ENCODE measurements at regions not wholly inside any gene's neighbourhood (a gene's known extent, or its start where the extent isn't known, plus 50 kb on each side); places are given as distances from the start of the nearest gene placed in this dataset.

- TF ChIP-seq, protein P1, sequence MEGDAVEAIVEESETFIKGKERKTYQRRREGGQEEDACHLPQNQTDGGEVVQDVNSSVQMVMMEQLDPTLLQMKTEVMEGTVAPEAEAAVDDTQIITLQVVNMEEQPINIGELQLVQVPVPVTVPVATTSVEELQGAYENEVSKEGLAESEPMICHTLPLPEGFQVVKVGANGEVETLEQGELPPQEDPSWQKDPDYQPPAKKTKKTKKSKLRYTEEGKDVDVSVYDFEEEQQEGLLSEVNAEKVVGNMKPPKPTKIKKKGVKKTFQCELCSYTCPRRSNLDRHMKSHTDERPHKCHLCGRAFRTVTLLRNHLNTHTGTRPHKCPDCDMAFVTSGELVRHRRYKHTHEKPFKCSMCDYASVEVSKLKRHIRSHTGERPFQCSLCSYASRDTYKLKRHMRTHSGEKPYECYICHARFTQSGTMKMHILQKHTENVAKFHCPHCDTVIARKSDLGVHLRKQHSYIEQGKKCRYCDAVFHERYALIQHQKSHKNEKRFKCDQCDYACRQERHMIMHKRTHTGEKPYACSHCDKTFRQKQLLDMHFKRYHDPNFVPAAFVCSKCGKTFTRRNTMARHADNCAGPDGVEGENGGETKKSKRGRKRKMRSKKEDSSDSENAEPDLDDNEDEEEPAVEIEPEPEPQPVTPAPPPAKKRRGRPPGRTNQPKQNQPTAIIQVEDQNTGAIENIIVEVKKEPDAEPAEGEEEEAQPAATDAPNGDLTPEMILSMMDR (conservative IDR thresholded peaks at IDR 0.05), result no peak
- Mint-ChIP-seq H3K9me3 (peaks cover 9% of the 10 kb centered on the region), H3K36me3 (peaks cover 4% of the 10 kb centered on the region), H3K4me3 (no peak overlapping the region), H3K4me1 (ENCODE audit: unreplicated experiment) (peaks cover 5% of the 10 kb centered on the region), H3K27ac (no peak overlapping the region), H3K27me3 (no peaks in the 10 kb centered on the region)
- no peak for DNase-seq (ENCODE audit: extremely low spot score, unreplicated experiment)
These were observed 202.4 kb downstream of the SEC14L1 start for GRCh38 chr17:77343031-77343800.

DNA sequence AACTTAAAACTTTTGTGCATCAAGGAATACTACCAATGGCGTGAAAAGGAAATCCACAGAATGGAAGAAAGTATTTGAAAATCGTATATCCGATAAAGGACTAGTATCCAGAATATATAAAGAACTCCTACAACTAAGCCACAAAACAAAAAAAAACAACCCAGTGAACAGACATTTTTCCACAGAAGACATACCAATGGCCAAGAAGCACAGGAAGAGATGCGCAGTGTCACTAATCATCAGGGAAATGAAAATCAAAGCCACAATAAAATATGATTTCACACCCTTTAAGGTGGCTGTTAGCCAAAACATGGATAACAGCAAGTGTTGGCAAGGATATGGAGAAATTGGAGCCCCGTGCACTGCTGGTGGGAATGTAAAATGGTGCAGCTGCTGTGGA is 203.3 kb downstream of the SEC14L1 start:
- Mint-ChIP-seq H3K27ac (no peak overlapping the region), H3K36me3 (peaks cover 4% of the 10 kb centered on the region), H3K27me3 (no peaks in the 10 kb centered on the region), H3K4me1 (ENCODE audit: unreplicated experiment) (peaks cover 5% of the 10 kb centered on the region), H3K4me3 (no peak overlapping the region), H3K9me3 (peaks cover 9% of the 10 kb centered on the region)
- TF ChIP-seq, protein P1 (conservative IDR thresholded peaks at IDR 0.05), result no peak
- no peak for DNase-seq (ENCODE audit: extremely low spot score, unreplicated experiment)

GRCh38 chr17:77345260-77345910 is 204.6 kb downstream of the SEC14L1 start:
- Mint-ChIP-seq H3K9me3 (peaks cover 9% of the 10 kb centered on the region), H3K36me3 (peaks cover 4% of the 10 kb centered on the region), H3K27ac (no peak overlapping the region), H3K4me1 (ENCODE audit: unreplicated experiment) (peaks cover 7% of the 10 kb centered on the region), H3K27me3 (no peaks in the 10 kb centered on the region), H3K4me3 (no peak overlapping the region)
- DNase-seq (ENCODE audit: extremely low spot score, unreplicated experiment), result peak; percentile 58
- TF ChIP-seq, protein P1 (conservative IDR thresholded peaks at IDR 0.05), result no peak

GRCh38 chr17:77346765-77347164 is 206.0 kb downstream of the SEC14L1 start:
- H3K9me3 Mint-ChIP-seq, result peaks cover 9% of the 10 kb centered on the region
- DNase-seq (ENCODE audit: extremely low spot score, unreplicated experiment), result no peak
- H3K27me3 Mint-ChIP-seq, result no peaks in the 10 kb centered on the region
- H3K4me3 Mint-ChIP-seq, result no peak overlapping the region
- H3K36me3 Mint-ChIP-seq, result peaks cover 4% of the 10 kb centered on the region
- no peak overlapping the region for H3K27ac Mint-ChIP-seq
- peaks cover 19% of the 10 kb centered on the region for H3K4me1 Mint-ChIP-seq (ENCODE audit: unreplicated experiment)
- TF ChIP-seq, protein P1 (conservative IDR thresholded peaks at IDR 0.05), result no peak

DNA sequence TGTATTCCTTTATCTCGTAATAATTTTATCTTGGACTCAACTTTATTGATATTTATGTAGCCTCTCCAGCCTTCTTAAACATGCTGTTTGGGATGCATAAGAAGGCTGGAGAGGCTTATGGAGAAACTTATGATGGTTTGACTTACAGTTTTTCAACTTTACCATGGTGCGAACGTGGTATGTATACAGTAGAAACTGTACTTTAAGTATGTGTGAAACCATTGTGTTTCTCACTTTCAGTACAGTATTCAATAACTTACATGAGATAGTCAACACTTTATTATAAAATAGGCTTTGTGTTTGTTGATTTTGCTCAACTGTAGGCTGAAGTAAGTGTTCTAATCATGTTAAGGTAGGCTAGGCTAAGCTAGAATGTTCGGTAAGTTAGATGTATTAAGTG is 206.8 kb downstream of the SEC14L1 start:
- no peak overlapping the region for H3K27ac Mint-ChIP-seq
- H3K27me3 Mint-ChIP-seq, result no peaks in the 10 kb centered on the region
- no peak for DNase-seq (ENCODE audit: extremely low spot score, unreplicated experiment)
- peaks cover 9% of the 10 kb centered on the region for H3K9me3 Mint-ChIP-seq
- H3K4me1 Mint-ChIP-seq (ENCODE audit: unreplicated experiment), result peaks cover 15% of the 10 kb centered on the region
- TF ChIP-seq, protein P1 (conservative IDR thresholded peaks at IDR 0.05), result no peak
- no peak overlapping the region for H3K4me3 Mint-ChIP-seq
- peaks cover 4% of the 10 kb centered on the region for H3K36me3 Mint-ChIP-seq
